K562 (cell line): ENCODE measurements at regions not wholly inside any gene's neighbourhood (a gene's known extent, or its start where the extent isn't known, plus 50 kb on each side); places are given as distances from the start of the nearest gene placed in this dataset.

Experiments
- ATAC-seq: fragments of 200-7000 bp; cut with Tn5 transposase; 3 replicates; pipeline ENCODE4 v1.9.1; 2020; ENCODE audit warnings: moderate library complexity
- BruUV-seq: library from RNA; stranded (reverse); fragments of 400-500 nt; replicated peaks from 2 replicates; lab custom pipeline; 2021; lab: Mats Ljungman, UMichigan
- CTCF ChIA-PET: fragments of 300-600 bp; formaldehyde crosslinking; extraction: SDS; loops from one replicate; lab custom pipeline; 2021; ENCODE audit warnings: low intra/inter-chr PET ratio; lab: Yijun Ruan, JAX
- POLR2A ChIA-PET: fragments of 300-600, 350-650 bp; sonication (Branson Sonifier 250); formaldehyde crosslinking; extraction: SDS; loops from one replicate; lab custom pipeline; 2021; ENCODE audit warnings: antibody characterized with exemption, inconsistent platforms; lab: Yijun Ruan, JAX
- DNase-seq, 4 experiments: peaks; one replicate each; pipeline versions ENCODE4 v3.0.0 to v3.0.0-alpha.2; 2011 to 2018; ENCODE audit warnings: low spot score in 3 of 4, mixed read lengths in 3 of 4; ENCODE audit errors: extremely low read depth in 1 of 4
- FAIRE-seq: peaks from 2 replicates; lab custom pipeline; 2011; peaks lifted over from hg19 to GRCh38; lab: Jason Lieb, UNC
- H2AFZ ChIP-seq: 2 replicates; pipeline ENCODE4 v1.6.0; 2011; ENCODE audit warnings: low read depth, low read length, control low read depth, inconsistent platforms
- H3K27ac ChIP-seq: fragments of 200-600 bp; 3 replicates; pipeline ENCODE4 v1.8.0; 2011; ENCODE audit warnings: low read depth, mild to moderate bottlenecking, control low read depth, inconsistent platforms, low read length, moderate library complexity, mixed read lengths; ENCODE audit errors: extremely low read depth
- H3K27me3 ChIP-seq, 2 experiments: fragments of 300-600 bp in 1 of 2; 2 replicates in 1 of 2; 3 replicates in 1 of 2; pipeline versions ENCODE4 v1.6.0 to v1.8.0; 2011; ENCODE audit warnings: inconsistent platforms in 2 of 2, low read length in 2 of 2, mild to moderate bottlenecking in 1 of 2, mixed read lengths in 1 of 2, moderate library complexity in 1 of 2; ENCODE audit not compliant: control insufficient read depth in 2 of 2, insufficient read depth in 2 of 2
- H3K36me3 ChIP-seq: fragments of 300-600 bp; 3 replicates; pipeline ENCODE4 v1.8.0; 2011; ENCODE audit warnings: mild to moderate bottlenecking, low read length, inconsistent platforms; ENCODE audit not compliant: control insufficient read depth, insufficient read depth
- H3K4me1 ChIP-seq, 2 experiments: fragments of 200-600 bp in 1 of 2; replicated peaks in 1 of 2; 2 replicates in 1 of 2; 3 replicates in 1 of 2; pipeline versions ENCODE4 v1.5.1 to v1.8.0; 2011; ENCODE audit warnings: inconsistent platforms in 2 of 2, low read length in 2 of 2, mild to moderate bottlenecking in 1 of 2, mixed read lengths in 1 of 2, moderate library complexity in 1 of 2; ENCODE audit not compliant: control insufficient read depth in 2 of 2, insufficient read depth in 2 of 2
- H3K4me2 ChIP-seq: 2 replicates; pipeline ENCODE4 v1.6.1; 2011; ENCODE audit warnings: low read length, control low read depth, inconsistent platforms, mixed read lengths; ENCODE audit not compliant: insufficient read depth
- H3K4me3 ChIP-seq: fragments of 200-600 bp; sonication (generic), shearing (Covaris generic); 2 replicates; pipeline ENCODE4 v1.5.1; 2016; ENCODE audit warnings: control low read depth, inconsistent platforms
- H3K79me2 ChIP-seq: fragments of 200-600 bp; 3 replicates; pipeline ENCODE4 v1.8.0; 2011; ENCODE audit warnings: low read length, inconsistent platforms; ENCODE audit not compliant: control insufficient read depth, insufficient read depth
- H3K9ac ChIP-seq, 2 experiments: 2 replicates each; pipeline versions ENCODE4 v1.6.0 to v1.6.1; 2011; ENCODE audit warnings: low read depth in 2 of 2, low read length in 2 of 2, control low read depth in 1 of 2, inconsistent platforms in 1 of 2, mild to moderate bottlenecking in 1 of 2, mixed read lengths in 1 of 2; ENCODE audit not compliant: insufficient read depth in 1 of 2
- H3K9me1 ChIP-seq: one replicate; pipeline ENCODE4 v1.6.0; 2011; ENCODE audit warnings: inconsistent platforms, mild to moderate bottlenecking, low read length, moderate library complexity; ENCODE audit not compliant: control insufficient read depth, insufficient read depth
- H3K9me3 ChIP-seq: replicated peaks from 2 replicates; pipeline ENCODE4 v1.5.1; 2011; ENCODE audit warnings: low read depth, low read length, inconsistent platforms; ENCODE audit not compliant: control insufficient read depth, insufficient read depth
- H4K20me1 ChIP-seq: replicated peaks from 2 replicates; pipeline ENCODE4 v1.6.1; 2011; ENCODE audit warnings: low read length, inconsistent platforms, mixed read lengths; ENCODE audit not compliant: control insufficient read depth, insufficient read depth
- CEBPG ChIP-seq, 3 experiments: fragments of 200-800 bp in 1 of 3; sonication (Bioruptor generic) in 1 of 3; sonication (generic) in 1 of 3; formaldehyde crosslinking in 1 of 3; IDR thresholded peaks in 2 of 3; conservative IDR thresholded peaks in 1 of 3; 2 replicates each; pipeline versions ENCODE4 v1.6.1 to v1.8.0; 2016 to 2022; ENCODE audit warnings: missing compliant biosample characterization in 2 of 3, missing genetic modification characterization in 2 of 3, mild to moderate bottlenecking in 1 of 3, missing genetic modification reagents in 1 of 3
- MYC ChIP-seq, 2 experiments: fragments of 250-450 bp in 1 of 2; sonication (Bioruptor Pico) in 1 of 2; IDR thresholded peaks; 2 replicates each; pipeline versions ENCODE4 v1.5.1 to v1.6.1; 2012 to 2021; ENCODE audit warnings: low read depth in 2 of 2, borderline replicate concordance in 1 of 2, improper control_type of control experiment in 1 of 2, low read length in 1 of 2, mild to moderate bottlenecking in 1 of 2, moderate library complexity in 1 of 2
- NUFIP1 ChIP-seq: fragments of 450-650 bp; IDR thresholded peaks from 2 replicates; pipeline ENCODE4 v1.6.1; 2018; ENCODE audit not compliant: partially characterized antibody
- SRF ChIP-seq, 2 experiments: fragments of 250-450, 450-650 bp in 1 of 2; sonication (Bioruptor Pico) in 1 of 2; sonication (generic) in 1 of 2; formaldehyde crosslinking; IDR thresholded peaks; 2 replicates each; pipeline versions ENCODE4 v1.5.0 to v1.5.1; 2020 to 2022; ENCODE audit warnings: mild to moderate bottlenecking in 1 of 2, missing genetic modification reagents in 1 of 2
- ZBTB1 ChIP-seq: sonication (generic); formaldehyde crosslinking; IDR thresholded peaks from 2 replicates; pipeline ENCODE4 v1.8.1; 2023; ENCODE audit warnings: missing genetic modification reagents, low read depth, mild to moderate bottlenecking, borderline replicate concordance
- WGBS: fragments of 100-300 bp; shearing (Covaris generic); methylation state at CpG from one replicate; pipeline ENCODE4 v1.1.6; 2016; ENCODE audit warnings: low coverage, mixed read lengths; ENCODE audit not compliant: insufficient coverage; ENCODE audit errors: missing lambda C conversion rate; 5-methylcytosine and 5-hydroxymethylcytosine counted together
- in situ Hi-C: fragments of 300-500 bp; cut with MboI; formaldehyde crosslinking; loops from 4 replicates; pipeline ENCODE4 v1.15.0; 2018; ENCODE audit warnings: inconsistent platforms, mixed read lengths
- intact Hi-C: fragments of 100-400 bp; cut with micrococcal nuclease; formaldehyde crosslinking; loops from 2 replicates; pipeline ENCODE4 v1.14.2; 2022
- TF ChIP-seq, protein P1 (sequence below): IDR thresholded peaks from 2 replicates; pipeline ENCODE4 v1.6.1; 2011; ENCODE audit warnings: borderline replicate concordance, low read depth, mild to moderate bottlenecking, moderate library complexity, low read length; ENCODE audit not compliant: insufficient read depth, poor library complexity, severe bottlenecking

DNA sequence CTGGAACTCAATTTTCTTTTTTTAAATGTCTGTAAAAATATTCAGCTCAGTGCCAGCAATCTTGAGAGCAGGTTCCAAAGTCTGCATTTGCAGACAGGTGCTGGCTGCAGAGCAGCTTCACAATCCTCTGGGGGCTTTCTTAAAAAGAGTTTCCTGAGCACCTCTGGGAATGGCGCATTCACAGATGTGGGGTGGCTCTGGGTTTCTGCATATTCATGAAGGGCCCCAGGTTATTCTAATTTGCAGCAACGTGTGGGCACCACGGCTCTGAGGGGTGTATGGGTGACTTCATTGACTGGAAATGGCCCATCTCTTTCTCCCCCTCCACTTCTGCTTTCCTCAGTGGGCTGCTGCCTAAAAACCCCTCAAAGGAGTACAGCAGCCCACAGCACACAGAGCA, 225.0 kb upstream of the APCDD1 start:
- no peak for FAIRE-seq
- CTCF ChIA-PET, result no interaction called here
- WGBS, result 0% methylated on average over 3 of the region's 3 CpGs
- H3K4me3 ChIP-seq, result no peak overlapping the region
- no peak overlapping the region for H3K27ac ChIP-seq
- ATAC-seq, result no peak
- H3K4me1 ChIP-seq, result no peaks in the 10 kb centered on the region
- no peak overlapping the region for H3K9ac ChIP-seq
- no peaks in the 10 kb centered on the region for H3K9me1 ChIP-seq
- POLR2A ChIA-PET, result no interaction called here
- intact Hi-C loops (no loop called here), in situ Hi-C loops (no loop called here)
- TF ChIP-seq MYC (IDR thresholded peaks at IDR 0.05; ENCODE audit: low read depth, low read length), result no peak
- TF ChIP-seq MYC (CRISPR knock-in tag; IDR thresholded peaks at IDR 0.05; ENCODE audit: borderline replicate concordance, low read depth), result no peak
- TF ChIP-seq CEBPG (CRISPR knock-in tag; IDR thresholded peaks at IDR 0.05), result no peak
- TF ChIP-seq CEBPG (tag; conservative IDR thresholded peaks at IDR 0.05 in 1 of 2, IDR thresholded peaks at IDR 0.05 in 1 of 2), result no peak
- no peak for TF ChIP-seq NUFIP1
- TF ChIP-seq, protein P1, sequence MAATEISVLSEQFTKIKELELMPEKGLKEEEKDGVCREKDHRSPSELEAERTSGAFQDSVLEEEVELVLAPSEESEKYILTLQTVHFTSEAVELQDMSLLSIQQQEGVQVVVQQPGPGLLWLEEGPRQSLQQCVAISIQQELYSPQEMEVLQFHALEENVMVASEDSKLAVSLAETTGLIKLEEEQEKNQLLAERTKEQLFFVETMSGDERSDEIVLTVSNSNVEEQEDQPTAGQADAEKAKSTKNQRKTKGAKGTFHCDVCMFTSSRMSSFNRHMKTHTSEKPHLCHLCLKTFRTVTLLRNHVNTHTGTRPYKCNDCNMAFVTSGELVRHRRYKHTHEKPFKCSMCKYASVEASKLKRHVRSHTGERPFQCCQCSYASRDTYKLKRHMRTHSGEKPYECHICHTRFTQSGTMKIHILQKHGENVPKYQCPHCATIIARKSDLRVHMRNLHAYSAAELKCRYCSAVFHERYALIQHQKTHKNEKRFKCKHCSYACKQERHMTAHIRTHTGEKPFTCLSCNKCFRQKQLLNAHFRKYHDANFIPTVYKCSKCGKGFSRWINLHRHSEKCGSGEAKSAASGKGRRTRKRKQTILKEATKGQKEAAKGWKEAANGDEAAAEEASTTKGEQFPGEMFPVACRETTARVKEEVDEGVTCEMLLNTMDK, result no peak
- TF ChIP-seq ZBTB1 (CRISPR knock-in tag), result no peak
- TF ChIP-seq SRF (CRISPR knock-in tag; IDR thresholded peaks at IDR 0.05), result no peak
- no TSS peak for BruUV-seq
- no peak overlapping the region for H3K4me2 ChIP-seq
- no peaks in the 10 kb centered on the region for H3K36me3 ChIP-seq
- no peaks in the 10 kb centered on the region for H3K27me3 ChIP-seq
- no peak overlapping the region for H2AFZ ChIP-seq
- H3K9me3 ChIP-seq, result no peaks in the 10 kb centered on the region
- H4K20me1 ChIP-seq, result no peaks in the 10 kb centered on the region
- no peaks in the 10 kb centered on the region for H3K79me2 ChIP-seq
- DNase-seq, result no peak
